ENCODE measurements at regions not wholly inside any gene's neighbourhood (a gene's known extent, or its start where the extent isn't known, plus 50 kb on each side); places are given as distances from the start of the nearest gene placed in this dataset.

DNA sequence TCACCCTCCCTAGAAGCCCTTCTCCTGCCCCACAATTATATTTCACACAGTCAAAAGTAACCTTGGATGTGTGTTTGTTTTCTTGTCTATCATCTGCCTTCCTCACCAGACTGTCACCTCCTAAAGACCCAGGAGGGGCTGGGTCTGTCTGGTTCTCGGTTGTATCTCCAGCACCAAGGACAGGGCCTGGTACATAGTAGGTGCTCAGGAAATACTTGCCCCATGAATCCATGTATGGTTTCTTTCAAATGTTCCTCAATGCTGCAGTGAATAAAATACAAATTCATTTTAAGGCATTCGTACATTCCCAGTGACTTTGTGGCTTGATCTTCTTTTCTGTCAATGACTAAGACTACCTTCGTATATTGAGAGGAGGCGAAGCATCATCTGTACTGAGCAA, 122.9 kb upstream of the ZNF716 start:
- no peaks in the 10 kb centered on the region for H3K36me3 ChIP-seq (ENCODE audit: control insufficient read depth in 2 of 2, extremely low read depth in 1 of 2, insufficient read depth in 2 of 2, low read length in 2 of 2)
- no peak overlapping the region for H3K4me2 ChIP-seq (ENCODE audit: insufficient read depth, low read length)
- dilution Hi-C loops (cut with MboI; ENCODE audit: extremely low pct_ligation_motif_present, low sequenced_read_pairs): no loop called here
- H3K79me2 ChIP-seq (ENCODE audit: control insufficient read depth, insufficient read depth, low read length): no peaks in the 10 kb centered on the region
- FAIRE-seq: no peak
- H3K9me1 ChIP-seq (replicated peaks; ENCODE audit: control insufficient read depth, extremely low read depth, insufficient read depth, low read length): no peaks in the 10 kb centered on the region
- no peaks in the 10 kb centered on the region for H4K20me1 ChIP-seq (replicated peaks; ENCODE audit: control insufficient read depth, extremely low read depth, insufficient read depth, low read length)
- H3K27me3 ChIP-seq (ENCODE audit: control insufficient read depth in 2 of 2, insufficient read depth in 2 of 2, low read length in 2 of 2): no peaks in the 10 kb centered on the region
- no peak overlapping the region for H2AFZ ChIP-seq (ENCODE audit: low read depth, low read length)
- H3K9ac ChIP-seq (replicated peaks; ENCODE audit: extremely low read depth, insufficient read depth, low read length): no peak overlapping the region
- no peak for DNase-seq (ENCODE audit: low read depth, low spot score)
- no TSS peak for BruUV-seq (replicated peaks)
- H3K27ac ChIP-seq (ENCODE audit: insufficient read depth, low read depth, low read length): no peak overlapping the region
- CTCF ChIA-PET: no interaction called here
- intact Hi-C loops (cut with micrococcal nuclease): no loop called here
- H3K4me3 ChIP-seq (replicated peaks in 1 of 3; ENCODE audit: insufficient read depth in 1 of 3, low read depth in 1 of 3, low read length in 3 of 3): no peak overlapping the region
- POLR2A ChIA-PET: no interaction called here
- no peaks in the 10 kb centered on the region for H3K4me1 ChIP-seq (ENCODE audit: control insufficient read depth, extremely low read depth, insufficient read depth, low read length)
- TF ChIP-seq, protein P1, sequence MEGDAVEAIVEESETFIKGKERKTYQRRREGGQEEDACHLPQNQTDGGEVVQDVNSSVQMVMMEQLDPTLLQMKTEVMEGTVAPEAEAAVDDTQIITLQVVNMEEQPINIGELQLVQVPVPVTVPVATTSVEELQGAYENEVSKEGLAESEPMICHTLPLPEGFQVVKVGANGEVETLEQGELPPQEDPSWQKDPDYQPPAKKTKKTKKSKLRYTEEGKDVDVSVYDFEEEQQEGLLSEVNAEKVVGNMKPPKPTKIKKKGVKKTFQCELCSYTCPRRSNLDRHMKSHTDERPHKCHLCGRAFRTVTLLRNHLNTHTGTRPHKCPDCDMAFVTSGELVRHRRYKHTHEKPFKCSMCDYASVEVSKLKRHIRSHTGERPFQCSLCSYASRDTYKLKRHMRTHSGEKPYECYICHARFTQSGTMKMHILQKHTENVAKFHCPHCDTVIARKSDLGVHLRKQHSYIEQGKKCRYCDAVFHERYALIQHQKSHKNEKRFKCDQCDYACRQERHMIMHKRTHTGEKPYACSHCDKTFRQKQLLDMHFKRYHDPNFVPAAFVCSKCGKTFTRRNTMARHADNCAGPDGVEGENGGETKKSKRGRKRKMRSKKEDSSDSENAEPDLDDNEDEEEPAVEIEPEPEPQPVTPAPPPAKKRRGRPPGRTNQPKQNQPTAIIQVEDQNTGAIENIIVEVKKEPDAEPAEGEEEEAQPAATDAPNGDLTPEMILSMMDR (IDR thresholded peaks at IDR 0.05; ENCODE audit: extremely low read depth in 1 of 2, insufficient read depth in 1 of 2, low read depth in 1 of 2, low read length in 2 of 2): no peak
- no peak for TF ChIP-seq EZH2 (IDR thresholded peaks at IDR 0.05; ENCODE audit: borderline replicate concordance, low read depth, low read length, severe bottlenecking)
- TF ChIP-seq, protein P2, sequence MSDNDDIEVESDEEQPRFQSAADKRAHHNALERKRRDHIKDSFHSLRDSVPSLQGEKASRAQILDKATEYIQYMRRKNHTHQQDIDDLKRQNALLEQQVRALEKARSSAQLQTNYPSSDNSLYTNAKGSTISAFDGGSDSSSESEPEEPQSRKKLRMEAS (IDR thresholded peaks at IDR 0.05; ENCODE audit: insufficient read depth, insufficient read length): no peak
- TF ChIP-seq MYC (IDR thresholded peaks at IDR 0.05; ENCODE audit: low read depth, low read length): no peak
- TF ChIP-seq FOS (IDR thresholded peaks at IDR 0.05; ENCODE audit: borderline replicate concordance, insufficient read depth, low read length): no peak
- TF ChIP-seq GATA2 (IDR thresholded peaks at IDR 0.05; ENCODE audit: insufficient read depth, insufficient read length, low read depth, low read length): no peak
- TF ChIP-seq JUN (IDR thresholded peaks at IDR 0.05; ENCODE audit: borderline replicate concordance, insufficient read depth, insufficient read length, low read depth): no peak
- TF ChIP-seq POLR2A (IDR thresholded peaks at IDR 0.05; ENCODE audit: low read depth, low read length): no peak
- no peak for TF ChIP-seq POLR2AphosphoS5 (IDR thresholded peaks at IDR 0.05; ENCODE audit: insufficient read depth, low read depth, low read length)
- peaks cover 4% of the 10 kb centered on the region for H3K9me3 ChIP-seq (replicated peaks; ENCODE audit: control insufficient read depth, insufficient read depth, low read length)

All from endothelial cell of umbilical vein (primary cell).